GM18870 (cell line): ENCODE measurements at regions not wholly inside any gene's neighbourhood (a gene's known extent, or its start where the extent isn't known, plus 50 kb on each side); places are given as distances from the start of the nearest gene placed in this dataset.
"Not testable (repeated sequence)": the region's sequence is repeated elsewhere in the genome, so short reads cannot be mapped to it uniquely, and the experiment has no call there.

ENCODE experiments used
- ATAC-seq: cut with Tn5 transposase; IDR thresholded peaks from one replicate; pipeline ENCODE4 v1.9.1; 2021; ENCODE audit warnings: moderate library complexity; ENCODE audit not compliant: unreplicated experiment

GRCh38 chr13:58958097-58958496 is 1205.6 kb downstream of the DIAPH3 start:
- ATAC-seq = not testable (repeated sequence)

- ATAC-seq = no peak
These were observed 1202.8 kb downstream of the DIAPH3 start for GRCh38 chr13:58960888-58961287.

GRCh38 chr13:58963321-58963720 is 1200.4 kb downstream of the DIAPH3 start:
- ATAC-seq = no peak

GRCh38 chr13:58964048-58964447 is 1199.7 kb downstream of the DIAPH3 start:
- no peak for ATAC-seq

- no peak for ATAC-seq
These were observed 1186.6 kb downstream of the DIAPH3 start for GRCh38 chr13:58977085-58977484.

GRCh38 chr13:58978331-58978730 is 1185.4 kb downstream of the DIAPH3 start:
- ATAC-seq = no peak

GRCh38 chr13:58979851-58980250 is 1183.9 kb downstream of the DIAPH3 start:
- ATAC-seq = no peak

- no peak for ATAC-seq
These were observed 1177.9 kb downstream of the DIAPH3 start for GRCh38 chr13:58985845-58986244.

GRCh38 chr13:58989556-58989955 is 1174.2 kb downstream of the DIAPH3 start:
- ATAC-seq = no peak

- ATAC-seq = no peak
These were observed 1171.8 kb downstream of the DIAPH3 start for GRCh38 chr13:58991826-58992477.

- peak; percentile 62 for ATAC-seq
These were observed 1171.2 kb downstream of the DIAPH3 start for GRCh38 chr13:58992478-58993042.

- no peak for ATAC-seq
These were observed 1169.7 kb downstream of the DIAPH3 start for GRCh38 chr13:58994077-58994476.

GRCh38 chr13:58994777-58995176 is 1169.0 kb downstream of the DIAPH3 start:
- ATAC-seq = no peak

- ATAC-seq = no peak
These were observed 1165.0 kb downstream of the DIAPH3 start for GRCh38 chr13:58998716-58999115.

- ATAC-seq = no peak
These were observed 1163.9 kb downstream of the DIAPH3 start for GRCh38 chr13:58999851-59000250.

GRCh38 chr13:59000770-59001169 is 1163.0 kb downstream of the DIAPH3 start:
- ATAC-seq = no peak

- ATAC-seq = no peak
These were observed 1151.0 kb downstream of the DIAPH3 start for GRCh38 chr13:59012731-59013130.

GRCh38 chr13:59016250-59016649 is 1147.5 kb downstream of the DIAPH3 start:
- ATAC-seq = no peak

GRCh38 chr13:59024434-59024833 is 1139.3 kb downstream of the DIAPH3 start:
- ATAC-seq = no peak

GRCh38 chr13:59034198-59034597 is 1129.5 kb downstream of the DIAPH3 start:
- no peak for ATAC-seq

- ATAC-seq = no peak
These were observed 1124.9 kb downstream of the DIAPH3 start for GRCh38 chr13:59038824-59039223.

GRCh38 chr13:59043016-59043415 is 1120.7 kb downstream of the DIAPH3 start:
- ATAC-seq = no peak

- ATAC-seq = no peak
These were observed 1116.2 kb downstream of the DIAPH3 start for GRCh38 chr13:59047546-59047945.
